MM.1S (cell line): ENCODE measurements at regions not wholly inside any gene's neighbourhood (a gene's known extent, or its start where the extent isn't known, plus 50 kb on each side); places are given as distances from the start of the nearest gene placed in this dataset.

Experiments
- DNase-seq: peaks from one replicate; pipeline ENCODE4 v3.0.0-alpha.2; 2015
- H2AFZ ChIP-seq: fragments of 300-600 bp; sonication (generic); 2 replicates; pipeline ENCODE4 v1.6.0; 2016; ENCODE audit warnings: antibody characterized with exemption, low read length
- H3F3A ChIP-seq: fragments of 300-600 bp; sonication (generic); 2 replicates; pipeline ENCODE4 v1.6.1; 2016; ENCODE audit warnings: mild to moderate bottlenecking, antibody characterized with exemption, low read length, moderate library complexity, mixed read lengths; ENCODE audit not compliant: insufficient read depth
- H3K27ac ChIP-seq: fragments of 300-600 bp; sonication (generic); 2 replicates; pipeline ENCODE4 v1.5.1; 2016; ENCODE audit warnings: mild to moderate bottlenecking, low read length
- H3K27me3 ChIP-seq: fragments of 300-600 bp; sonication (generic); replicated peaks from 2 replicates; pipeline ENCODE4 v1.6.0; 2016; ENCODE audit warnings: low read length; ENCODE audit not compliant: insufficient read depth
- H3K36me3 ChIP-seq: fragments of 300-600 bp; sonication (generic); replicated peaks from 2 replicates; pipeline ENCODE4 v1.6.1; 2016; ENCODE audit warnings: mild to moderate bottlenecking, low read length, mixed read lengths; ENCODE audit not compliant: insufficient read depth
- H3K4me1 ChIP-seq: fragments of 300-600 bp; sonication (generic); 2 replicates; pipeline ENCODE4 v1.6.1; 2016; ENCODE audit warnings: low read length, mixed read lengths
- H3K4me2 ChIP-seq: fragments of 300-600 bp; sonication (generic); 2 replicates; pipeline ENCODE4 v1.6.0; 2016; ENCODE audit warnings: low read depth, low read length
- H3K4me3 ChIP-seq: fragments of 300-600 bp; sonication (generic); 2 replicates; pipeline ENCODE4 v1.5.1; 2016; ENCODE audit warnings: low read length, mixed read lengths
- H3K79me2 ChIP-seq: fragments of 300-600 bp; sonication (generic); 2 replicates; pipeline ENCODE4 v1.6.1; 2016; ENCODE audit warnings: mixed run types, low read length, mixed read lengths
- H3K9ac ChIP-seq: fragments of 300-600 bp; sonication (generic); 2 replicates; pipeline ENCODE4 v1.6.1; 2016; ENCODE audit warnings: low read length, mixed read lengths
- H3K9me2 ChIP-seq: fragments of 300-600 bp; sonication (generic); replicated peaks from 2 replicates; pipeline ENCODE4 v1.6.1; 2016; ENCODE audit warnings: mild to moderate bottlenecking, low read length, mixed read lengths; ENCODE audit not compliant: insufficient read depth
- H3K9me3 ChIP-seq: fragments of 300-600 bp; sonication (generic); replicated peaks from 2 replicates; pipeline ENCODE4 v1.6.1; 2016; ENCODE audit warnings: mild to moderate bottlenecking, low read length, mixed read lengths; ENCODE audit not compliant: insufficient read depth
- H4K20me1 ChIP-seq: fragments of 300-600 bp; sonication (generic); 2 replicates; pipeline ENCODE4 v1.6.1; 2016; ENCODE audit warnings: mild to moderate bottlenecking, low read length, moderate library complexity, mixed read lengths; ENCODE audit not compliant: insufficient read depth
- CTCF ChIP-seq: fragments of 300-600 bp; sonication (generic); IDR thresholded peaks from 2 replicates; pipeline ENCODE4 v1.5.1; 2016; ENCODE audit warnings: antibody characterized with exemption, low read length, mixed read lengths
- EZH2 ChIP-seq: fragments of 300-600 bp; sonication (generic); optimal IDR thresholded peaks from 2 replicates; pipeline ENCODE3; 2017; ENCODE audit warnings: low read depth, mild to moderate bottlenecking, antibody characterized with exemption, low read length, mixed read lengths
- EZH2phosphoT487 ChIP-seq: fragments of 300-600 bp; sonication (generic); IDR thresholded peaks from 2 replicates; pipeline ENCODE4 v1.6.1; 2018; ENCODE audit warnings: antibody characterized with exemption, low read length

- H3F3A ChIP-seq = no peaks in the 10 kb centered on the region
- H3K79me2 ChIP-seq = no peaks in the 10 kb centered on the region
- TF ChIP-seq CTCF (no peak), EZH2 (no peak), EZH2phosphoT487 (no peak)
- DNase-seq = no peak
- no peaks in the 10 kb centered on the region for H3K27me3 ChIP-seq
- no peaks in the 10 kb centered on the region for H3K9me2 ChIP-seq
- no peaks in the 10 kb centered on the region for H4K20me1 ChIP-seq
- H3K9me3 ChIP-seq = no peaks in the 10 kb centered on the region
- H3K4me1 ChIP-seq = no peaks in the 10 kb centered on the region
- H3K4me2 ChIP-seq = no peak overlapping the region
- H3K4me3 ChIP-seq = no peak overlapping the region
- no peaks in the 10 kb centered on the region for H3K36me3 ChIP-seq
- no peak overlapping the region for H3K9ac ChIP-seq
- H2AFZ ChIP-seq = no peak overlapping the region
- H3K27ac ChIP-seq = no peak overlapping the region
Measured at GRCh38 chr1:198879711-198880306, 241.0 kb downstream of the PTPRC start.

GRCh38 chr1:198880397-198880796 lies 241.6 kb downstream of the PTPRC start:
- Histone ChIP-seq H3F3A (no peaks in the 10 kb centered on the region), H3K4me1 (no peaks in the 10 kb centered on the region), H2AFZ (no peak overlapping the region), H3K9ac (no peak overlapping the region), H3K9me3 (no peaks in the 10 kb centered on the region), H3K36me3 (no peaks in the 10 kb centered on the region), H3K4me3 (no peak overlapping the region), H3K27me3 (no peaks in the 10 kb centered on the region), H4K20me1 (no peaks in the 10 kb centered on the region), H3K9me2 (no peaks in the 10 kb centered on the region), H3K4me2 (no peak overlapping the region), H3K79me2 (no peaks in the 10 kb centered on the region), H3K27ac (no peak overlapping the region)
- no peak for DNase-seq
- TF ChIP-seq CTCF (no peak), EZH2phosphoT487 (no peak), EZH2 (no peak)

GRCh38 chr1:198880818-198881597 lies 242.2 kb downstream of the PTPRC start:
- Histone ChIP-seq H3K79me2 (no peaks in the 10 kb centered on the region), H3K27ac (no peak overlapping the region), H3K9ac (no peak overlapping the region), H3K4me1 (no peaks in the 10 kb centered on the region), H2AFZ (no peak overlapping the region), H3K27me3 (no peaks in the 10 kb centered on the region), H3K9me3 (no peaks in the 10 kb centered on the region), H3K4me3 (no peak overlapping the region), H3K4me2 (no peak overlapping the region), H3K9me2 (no peaks in the 10 kb centered on the region), H3F3A (no peaks in the 10 kb centered on the region), H3K36me3 (no peaks in the 10 kb centered on the region), H4K20me1 (no peaks in the 10 kb centered on the region)
- no peak for DNase-seq
- TF ChIP-seq EZH2 (no peak), EZH2phosphoT487 (no peak), CTCF (no peak)
